ENCODE measurements at regions not wholly inside any gene's neighbourhood (a gene's known extent, or its start where the extent isn't known, plus 50 kb on each side); places are given as distances from the start of the nearest gene placed in this dataset.
"Not testable (repeated sequence)": the region's sequence is repeated elsewhere in the genome, so short reads cannot be mapped to it uniquely, and the experiment has no call there.

- no peak for DNase-seq
Observed at GRCh38 chr21:28216976-28217523, 775.6 kb downstream of the LTN1 start.

GRCh38 chr21:28215214-28215954 is 777.3 kb downstream of the LTN1 start:
- DNase-seq = no peak

GRCh38 chr21:28214786-28215185 is 777.9 kb downstream of the LTN1 start:
- DNase-seq = no peak

- no peak for DNase-seq
Observed at GRCh38 chr21:28213261-28213660, 779.4 kb downstream of the LTN1 start.

GRCh38 chr21:28212061-28212460 is 780.6 kb downstream of the LTN1 start:
- DNase-seq = no peak

- no peak for DNase-seq
Observed at GRCh38 chr21:28207436-28208173, 785.1 kb downstream of the LTN1 start.

GRCh38 chr21:28200726-28201125 is 792.0 kb downstream of the LTN1 start:
- DNase-seq = no peak

- no peak for DNase-seq
Observed at GRCh38 chr21:28196981-28197380, 795.7 kb downstream of the LTN1 start.

- no peak for DNase-seq
Observed at GRCh38 chr21:28193189-28193588, 799.5 kb downstream of the LTN1 start.

GRCh38 chr21:28186604-28187003 is 806.1 kb downstream of the LTN1 start:
- DNase-seq = no peak

GRCh38 chr21:28181730-28182129 is 810.9 kb downstream of the LTN1 start:
- DNase-seq = no peak

- DNase-seq = no peak
Observed at GRCh38 chr21:28179136-28179535, 813.5 kb downstream of the LTN1 start.

GRCh38 chr21:28177124-28177523 is 815.6 kb downstream of the LTN1 start:
- no peak for DNase-seq

- DNase-seq = no peak
Observed at GRCh38 chr21:28174701-28175100, 818.0 kb downstream of the LTN1 start.

- DNase-seq = no peak
Observed at GRCh38 chr21:28174006-28174405, 818.7 kb downstream of the LTN1 start.

- DNase-seq = no peak
Observed at GRCh38 chr21:28172376-28172775, 820.3 kb downstream of the LTN1 start.

GRCh38 chr21:28167366-28167765 is 825.3 kb downstream of the LTN1 start:
- no peak for DNase-seq

- DNase-seq = not testable (repeated sequence)
Observed at GRCh38 chr21:28164519-28164918, 828.2 kb downstream of the LTN1 start.

- DNase-seq = not testable (repeated sequence)
Observed at GRCh38 chr21:28162052-28162451, 830.6 kb downstream of the LTN1 start.

GRCh38 chr21:28160378-28160777 is 832.3 kb downstream of the LTN1 start:
- DNase-seq = no peak

- no peak for DNase-seq
Observed at GRCh38 chr21:28159396-28159795, 833.3 kb downstream of the LTN1 start.

GRCh38 chr21:28156590-28156989 is 836.1 kb downstream of the LTN1 start:
- DNase-seq = no peak

GRCh38 chr21:28154121-28154520 is 838.6 kb downstream of the LTN1 start:
- DNase-seq = no peak

- no peak for DNase-seq
Observed at GRCh38 chr21:28152732-28153131, 839.9 kb downstream of the LTN1 start.
